SJSA1 (cell line): ENCODE measurements at regions not wholly inside any gene's neighbourhood (a gene's known extent, or its start where the extent isn't known, plus 50 kb on each side); places are given as distances from the start of the nearest gene placed in this dataset.

Source experiments
- DNase-seq, 2 experiments: peaks; one replicate each; pipeline ENCODE4 v3.0.0-alpha.2; 2015 to 2020; ENCODE audit warnings: low spot score in 2 of 2, low read depth in 1 of 2
- H3K27ac ChIP-seq: fragments of 250-450 bp; sonication (Bioruptor Pico); 2 replicates; pipeline ENCODE4 v1.5.1; 2020; ENCODE audit warnings: mild to moderate bottlenecking, moderate library complexity
- H3K27me3 ChIP-seq: fragments of 250-450 bp; sonication (Bioruptor Pico); replicated peaks from 2 replicates; pipeline ENCODE4 v1.5.1; 2020; ENCODE audit warnings: mild to moderate bottlenecking, moderate library complexity
- H3K36me3 ChIP-seq: fragments of 250-450 bp; sonication (Bioruptor Pico); 2 replicates; pipeline ENCODE4 v1.5.1; 2020; ENCODE audit warnings: mild to moderate bottlenecking
- H3K4me1 ChIP-seq: fragments of 250-450 bp; sonication (Bioruptor Pico); replicated peaks from 2 replicates; pipeline ENCODE4 v1.6.1; 2021; ENCODE audit warnings: mild to moderate bottlenecking
- H3K4me3 ChIP-seq: fragments of 250-450 bp; sonication (Bioruptor Pico); 2 replicates; pipeline ENCODE4 v1.5.1; 2020; ENCODE audit warnings: mild to moderate bottlenecking
- H3K9me3 ChIP-seq: fragments of 250-450 bp; sonication (Bioruptor Pico); replicated peaks from 2 replicates; pipeline ENCODE4 v1.5.1; 2020; ENCODE audit warnings: mild to moderate bottlenecking

- no peaks in the 10 kb centered on the region; the same call in 1 of the 2 replicates for H3K9me3 ChIP-seq
Observed at GRCh38 chr6:76422511-76423213, 350.2 kb upstream of the IMPG1 start.

GRCh38 chr6:76420094-76420493 lies 347.6 kb upstream of the IMPG1 start:
- no peak overlapping the region for H3K27ac ChIP-seq
- no peaks in the 10 kb centered on the region for H3K9me3 ChIP-seq
- H3K27me3 ChIP-seq = no peaks in the 10 kb centered on the region
- H3K4me1 ChIP-seq = no peaks in the 10 kb centered on the region
- no peak overlapping the region for H3K4me3 ChIP-seq
- no peak for DNase-seq
- no peaks in the 10 kb centered on the region for H3K36me3 ChIP-seq

More at GRCh38 chr6:76422511-76423213, 350.2 kb upstream of the IMPG1 start:
- Histone ChIP-seq H3K27me3 (no peaks in the 10 kb centered on the region), H3K4me3 (no peak overlapping the region), H3K27ac (no peak overlapping the region), H3K4me1 (no peaks in the 10 kb centered on the region), H3K36me3 (no peaks in the 10 kb centered on the region)
- no peak for DNase-seq

GRCh38 chr6:76418560-76419223 lies 346.2 kb upstream of the IMPG1 start:
- no peak for DNase-seq
- Histone ChIP-seq H3K9me3 (0 out of 2 replicates have a peak, but pooled peaks cover 4% of the 10 kb centered on the region), H3K4me3 (no peak overlapping the region), H3K4me1 (no peaks in the 10 kb centered on the region), H3K27ac (no peak overlapping the region), H3K36me3 (no peaks in the 10 kb centered on the region), H3K27me3 (no peaks in the 10 kb centered on the region)

- H3K9me3 ChIP-seq = 0 out of 2 replicates have a peak, but pooled peaks cover 4% of the 10 kb centered on the region
- no peak overlapping the region for H3K4me3 ChIP-seq
- H3K27me3 ChIP-seq = no peaks in the 10 kb centered on the region
- H3K27ac ChIP-seq = no peak overlapping the region
- no peaks in the 10 kb centered on the region for H3K36me3 ChIP-seq
- no peaks in the 10 kb centered on the region for H3K4me1 ChIP-seq
- no peak for DNase-seq
Observed at GRCh38 chr6:76416821-76417605, 344.6 kb upstream of the IMPG1 start.

GRCh38 chr6:76403064-76403463 lies 330.6 kb upstream of the IMPG1 start:
- H3K36me3 ChIP-seq = no peaks in the 10 kb centered on the region
- no peak overlapping the region for H3K27ac ChIP-seq
- H3K4me1 ChIP-seq = no peaks in the 10 kb centered on the region
- H3K27me3 ChIP-seq = no peaks in the 10 kb centered on the region
- no peak for DNase-seq
- H3K4me3 ChIP-seq = no peak overlapping the region
- no peaks in the 10 kb centered on the region for H3K9me3 ChIP-seq

- DNase-seq = no peak
- Histone ChIP-seq H3K4me1 (no peaks in the 10 kb centered on the region), H3K9me3 (no peaks in the 10 kb centered on the region), H3K4me3 (no peak overlapping the region), H3K36me3 (no peaks in the 10 kb centered on the region), H3K27me3 (no peaks in the 10 kb centered on the region), H3K27ac (no peak overlapping the region)
Observed at GRCh38 chr6:76397966-76398365, 325.5 kb upstream of the IMPG1 start.

- DNase-seq = no peak
- no peaks in the 10 kb centered on the region for H3K36me3 ChIP-seq
- H3K4me1 ChIP-seq = no peaks in the 10 kb centered on the region
- H3K9me3 ChIP-seq = no peaks in the 10 kb centered on the region
- no peaks in the 10 kb centered on the region for H3K27me3 ChIP-seq
- H3K4me3 ChIP-seq = no peak overlapping the region
- H3K27ac ChIP-seq = no peak overlapping the region
Observed at GRCh38 chr6:76382201-76382600, 309.7 kb upstream of the IMPG1 start.

DNA sequence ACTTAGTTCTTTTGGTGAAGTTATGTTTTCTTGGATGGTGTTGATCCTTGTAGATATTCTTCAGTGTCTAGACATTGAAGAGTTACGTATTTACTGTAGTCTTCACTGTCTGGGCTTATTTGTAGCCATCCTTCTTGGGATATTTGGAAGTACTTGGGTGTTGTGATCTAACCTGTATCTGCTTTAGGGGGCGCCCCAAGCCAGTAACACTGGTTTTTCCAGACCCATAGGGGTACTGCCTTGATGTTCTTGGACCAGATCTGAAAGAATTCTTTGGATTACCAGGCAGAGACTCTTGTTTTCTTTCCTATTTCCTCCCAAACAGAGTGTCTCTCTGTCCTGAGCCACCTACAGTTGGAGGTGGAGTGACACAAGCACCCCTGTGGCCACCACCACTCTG lies 309.1 kb upstream of the IMPG1 start:
- DNase-seq = no peak
- H3K4me3 ChIP-seq = no peak overlapping the region
- H3K4me1 ChIP-seq = no peaks in the 10 kb centered on the region
- H3K9me3 ChIP-seq = no peaks in the 10 kb centered on the region
- no peaks in the 10 kb centered on the region for H3K36me3 ChIP-seq
- H3K27ac ChIP-seq = no peak overlapping the region
- no peaks in the 10 kb centered on the region for H3K27me3 ChIP-seq

DNA sequence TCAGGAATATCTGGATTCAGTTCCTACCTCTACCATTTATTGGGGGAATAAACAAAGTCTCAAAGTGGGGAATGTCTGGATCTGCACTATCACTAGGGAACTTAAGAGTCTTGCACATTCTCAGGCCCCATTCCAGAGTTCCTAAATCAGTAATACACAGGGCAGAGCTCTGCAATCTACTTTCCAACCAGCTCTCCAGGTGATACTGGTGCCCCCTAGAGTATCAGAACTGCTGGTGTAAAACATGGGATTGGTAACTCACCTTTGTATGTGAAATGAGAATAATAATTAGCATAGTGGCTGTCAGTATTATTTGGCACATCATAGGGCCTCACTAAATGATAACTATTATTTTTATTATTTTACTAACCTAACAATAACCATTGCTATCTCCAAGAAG lies 278.8 kb upstream of the IMPG1 start:
- H3K9me3 ChIP-seq = no peaks in the 10 kb centered on the region; the same call in 1 of the 2 replicates
- no peak for DNase-seq
- H3K4me1 ChIP-seq = no peaks in the 10 kb centered on the region
- H3K27ac ChIP-seq = no peak overlapping the region
- H3K36me3 ChIP-seq = no peaks in the 10 kb centered on the region
- no peak overlapping the region for H3K4me3 ChIP-seq
- no peaks in the 10 kb centered on the region for H3K27me3 ChIP-seq

GRCh38 chr6:76347539-76347938 lies 275.1 kb upstream of the IMPG1 start:
- H3K27me3 ChIP-seq = no peaks in the 10 kb centered on the region
- no peak for DNase-seq
- H3K36me3 ChIP-seq = no peaks in the 10 kb centered on the region
- H3K4me3 ChIP-seq = no peak overlapping the region
- H3K9me3 ChIP-seq = no peaks in the 10 kb centered on the region
- no peaks in the 10 kb centered on the region for H3K4me1 ChIP-seq
- no peak overlapping the region for H3K27ac ChIP-seq

DNA sequence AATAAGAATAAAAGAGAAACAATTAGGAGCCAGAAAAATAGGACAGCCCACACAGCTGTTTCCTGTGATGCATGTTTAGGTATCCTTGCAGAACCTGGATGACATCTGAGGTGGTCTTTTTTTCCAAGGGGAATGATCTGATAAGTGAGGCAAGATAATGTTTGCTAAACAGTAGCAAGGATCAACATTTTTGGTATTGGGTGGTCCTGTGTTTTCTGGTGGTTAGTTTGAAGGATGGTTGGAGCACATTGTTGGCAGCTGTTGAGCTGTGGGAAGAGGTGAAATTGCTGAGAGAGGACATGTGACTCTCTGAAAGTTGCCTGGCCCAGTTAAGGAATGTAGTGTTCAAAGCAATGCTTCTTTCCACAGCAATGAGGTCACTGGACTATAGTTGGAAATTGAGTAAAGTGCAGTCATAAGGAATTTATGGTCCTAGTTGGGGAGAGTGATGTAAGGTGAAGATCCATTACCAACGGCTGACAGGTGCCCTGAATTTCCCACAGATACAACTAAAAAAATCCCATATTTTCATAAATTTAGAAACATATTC lies 270.2 kb upstream of the IMPG1 start:
- Histone ChIP-seq H3K27ac (no peak overlapping the region), H3K36me3 (no peaks in the 10 kb centered on the region), H3K4me1 (no peaks in the 10 kb centered on the region), H3K9me3 (peaks cover 4% of the 10 kb centered on the region; the same call in 1 of the 2 replicates), H3K27me3 (no peaks in the 10 kb centered on the region), H3K4me3 (no peak overlapping the region)
- no peak for DNase-seq

GRCh38 chr6:76330031-76330430 lies 257.6 kb upstream of the IMPG1 start:
- H3K36me3 ChIP-seq = no peaks in the 10 kb centered on the region
- H3K4me3 ChIP-seq = no peak overlapping the region

GRCh38 chr6:76326871-76327270 lies 254.4 kb upstream of the IMPG1 start:
- no peak overlapping the region for H3K4me3 ChIP-seq
- DNase-seq = no peak
- H3K27me3 ChIP-seq = no peaks in the 10 kb centered on the region
- H3K9me3 ChIP-seq = no peaks in the 10 kb centered on the region
- H3K36me3 ChIP-seq = no peaks in the 10 kb centered on the region
- no peak overlapping the region for H3K27ac ChIP-seq
- H3K4me1 ChIP-seq = no peaks in the 10 kb centered on the region

More at GRCh38 chr6:76330031-76330430, 257.6 kb upstream of the IMPG1 start:
- Histone ChIP-seq H3K4me1 (no peaks in the 10 kb centered on the region), H3K27ac (no peak overlapping the region), H3K9me3 (no peaks in the 10 kb centered on the region), H3K27me3 (no peaks in the 10 kb centered on the region)
- DNase-seq = no peak
